DOHH2 (cell line): ENCODE measurements at regions not wholly inside any gene's neighbourhood (a gene's known extent, or its start where the extent isn't known, plus 50 kb on each side); places are given as distances from the start of the nearest gene placed in this dataset.

ENCODE experiments used
- H3F3A ChIP-seq: fragments of 200-600 bp; sonication (generic), shearing (Covaris generic); 2 replicates; pipeline ENCODE4 v1.6.0; 2016; ENCODE audit warnings: antibody characterized with exemption, mild to moderate bottlenecking; ENCODE audit not compliant: control insufficient read depth, insufficient read depth
- H3K27ac ChIP-seq: fragments of 200-600 bp; sonication (generic); 2 replicates; pipeline ENCODE4 v1.5.1; 2014; ENCODE audit warnings: low read depth, mild to moderate bottlenecking, low read length, moderate library complexity
- H3K27me3 ChIP-seq: fragments of 200-600 bp; sonication (generic); 2 replicates; pipeline ENCODE4 v1.6.1; 2014; ENCODE audit warnings: mild to moderate bottlenecking, low read length, mixed read lengths; ENCODE audit not compliant: control insufficient read depth
- H3K36me3 ChIP-seq: fragments of 200-600 bp; sonication (generic); 2 replicates; pipeline ENCODE4 v1.6.1; 2014; ENCODE audit warnings: mild to moderate bottlenecking, low read length, moderate library complexity, mixed read lengths; ENCODE audit not compliant: control insufficient read depth
- H3K4me1 ChIP-seq: fragments of 200-600 bp; sonication (generic); 2 replicates; pipeline ENCODE4 v1.6.1; 2014; ENCODE audit warnings: mild to moderate bottlenecking, low read length, mixed read lengths; ENCODE audit not compliant: control insufficient read depth
- H3K4me2 ChIP-seq: fragments of 200-600 bp; sonication (generic); 2 replicates; pipeline ENCODE4 v1.6.0; 2014; ENCODE audit warnings: mild to moderate bottlenecking, low read length, moderate library complexity
- H3K4me3 ChIP-seq: fragments of 200-600 bp; sonication (generic); 2 replicates; pipeline ENCODE4 v1.5.1; 2014; ENCODE audit warnings: mild to moderate bottlenecking, low read length, mixed read lengths
- H3K79me2 ChIP-seq: fragments of 200-600 bp; sonication (generic); 2 replicates; pipeline ENCODE4 v1.6.1; 2014; ENCODE audit warnings: mild to moderate bottlenecking, low read length, mixed read lengths; ENCODE audit not compliant: control insufficient read depth
- H3K9me2 ChIP-seq: fragments of 200-600 bp; sonication (generic); replicated peaks from 2 replicates; pipeline ENCODE4 v1.6.1; 2014; ENCODE audit warnings: mild to moderate bottlenecking, low read length, mixed read lengths; ENCODE audit not compliant: control insufficient read depth
- H3K9me3 ChIP-seq: fragments of 200-600 bp; sonication (generic); 2 replicates; pipeline ENCODE4 v1.6.1; 2014; ENCODE audit warnings: antibody characterized with exemption, low read length, mixed read lengths; ENCODE audit not compliant: control insufficient read depth, insufficient read depth
- H4K20me1 ChIP-seq: fragments of 200-600 bp; sonication (generic); 2 replicates; pipeline ENCODE4 v1.6.0; 2014; ENCODE audit warnings: low read depth, mild to moderate bottlenecking, antibody characterized with exemption, low read length, moderate library complexity; ENCODE audit not compliant: control insufficient read depth, insufficient read depth
- CTCF ChIP-seq: fragments of 200-600 bp; sonication (generic); IDR thresholded peaks from one replicate; pipeline ENCODE4 v1.5.1; 2014; ENCODE audit warnings: antibody characterized with exemption, mild to moderate bottlenecking, low read depth, low read length; ENCODE audit not compliant: poor library complexity, severe bottlenecking
- EZH2phosphoT487 ChIP-seq: fragments of 200-600 bp; sonication (generic); IDR thresholded peaks from 2 replicates; pipeline ENCODE4 v1.6.1; 2017; ENCODE audit warnings: borderline replicate concordance, mild to moderate bottlenecking, antibody characterized with exemption, low read length, moderate library complexity, mixed read lengths

- Histone ChIP-seq H3K27ac (no peak overlapping the region), H4K20me1 (no peaks in the 10 kb centered on the region), H3K9me3 (no peaks in the 10 kb centered on the region), H3K9me2 (no peaks in the 10 kb centered on the region), H3K4me1 (no peaks in the 10 kb centered on the region), H3K27me3 (peaks cover 2% of the 10 kb centered on the region; the same call in 1 of the 2 replicates), H3K79me2 (no peaks in the 10 kb centered on the region), H3K4me2 (no peak overlapping the region), H3K4me3 (no peak overlapping the region), H3K36me3 (no peaks in the 10 kb centered on the region), H3F3A (no peaks in the 10 kb centered on the region)
- TF ChIP-seq CTCF: no peak
- no peak for TF ChIP-seq EZH2phosphoT487
Measured at GRCh38 chr18:25834061-25834460, 256.4 kb downstream of the SS18 start.

GRCh38 chr18:25832001-25832604, 258.3 kb downstream of the SS18 start:
- no peak for TF ChIP-seq EZH2phosphoT487
- TF ChIP-seq CTCF: peak; percentile 93
- H3F3A ChIP-seq: no peaks in the 10 kb centered on the region
- no peaks in the 10 kb centered on the region for H4K20me1 ChIP-seq
- H3K4me3 ChIP-seq: no peak overlapping the region
- H3K27ac ChIP-seq: no peak overlapping the region
- no peaks in the 10 kb centered on the region for H3K79me2 ChIP-seq
- H3K36me3 ChIP-seq: no peaks in the 10 kb centered on the region
- H3K9me3 ChIP-seq: no peaks in the 10 kb centered on the region
- no peaks in the 10 kb centered on the region for H3K4me1 ChIP-seq
- H3K4me2 ChIP-seq: no peak overlapping the region
- H3K27me3 ChIP-seq: no peaks in the 10 kb centered on the region
- H3K9me2 ChIP-seq: no peaks in the 10 kb centered on the region

- Histone ChIP-seq H3K9me3 (no peaks in the 10 kb centered on the region), H3K4me1 (no peaks in the 10 kb centered on the region), H4K20me1 (no peaks in the 10 kb centered on the region), H3K79me2 (no peaks in the 10 kb centered on the region), H3K27ac (no peak overlapping the region), H3K4me3 (no peak overlapping the region), H3K4me2 (no peak overlapping the region), H3F3A (no peaks in the 10 kb centered on the region), H3K27me3 (no peaks in the 10 kb centered on the region), H3K36me3 (no peaks in the 10 kb centered on the region), H3K9me2 (no peaks in the 10 kb centered on the region)
- TF ChIP-seq EZH2phosphoT487: no peak
- no peak for TF ChIP-seq CTCF
Measured at GRCh38 chr18:25831301-25831701, 259.1 kb downstream of the SS18 start.

GRCh38 chr18:25830787-25831186, 259.6 kb downstream of the SS18 start:
- Histone ChIP-seq H3K79me2 (no peaks in the 10 kb centered on the region), H3K4me2 (no peak overlapping the region), H3K4me1 (no peaks in the 10 kb centered on the region), H3K36me3 (no peaks in the 10 kb centered on the region), H3K27ac (no peak overlapping the region), H3K9me3 (no peaks in the 10 kb centered on the region), H4K20me1 (no peaks in the 10 kb centered on the region), H3K9me2 (no peaks in the 10 kb centered on the region), H3F3A (no peaks in the 10 kb centered on the region), H3K4me3 (no peak overlapping the region), H3K27me3 (no peaks in the 10 kb centered on the region)
- TF ChIP-seq EZH2phosphoT487 (no peak), CTCF (no peak)
